H1 (cell line): ENCODE measurements at regions not wholly inside any gene's neighbourhood (a gene's known extent, or its start where the extent isn't known, plus 50 kb on each side); places are given as distances from the start of the nearest gene placed in this dataset.

Experiments used
- CTCF ChIA-PET: fragments of 300-600 bp; sonication (Branson Sonifier 250); formaldehyde crosslinking; loops from one replicate; lab custom pipeline; 2021; ENCODE audit not compliant: partially characterized antibody; lab: Charles Lee
- POLR2A ChIA-PET: fragments of 300-600 bp; sonication (Branson Sonifier 250); formaldehyde crosslinking; loops from one replicate; lab custom pipeline; 2021; ENCODE audit warnings: inconsistent platforms; ENCODE audit not compliant: partially characterized antibody; lab: Charles Lee
- DNase-seq, 2 experiments: peaks; one replicate each; pipeline versions ENCODE4 v3.0.0 to v3.0.0-alpha.2; 2010 to 2022; ENCODE audit warnings: low spot score in 2 of 2, low read depth in 1 of 2, mixed read lengths in 1 of 2
- FAIRE-seq: peaks from 2 replicates; lab custom pipeline; 2011; peaks lifted over from hg19 to GRCh38; lab: Jason Lieb, UNC
- H2AFZ ChIP-seq: 2 replicates; pipeline ENCODE4 v1.8.1; 2012; ENCODE audit warnings: low read length, inconsistent platforms
- H2AK5ac ChIP-seq: 2 replicates; pipeline ENCODE4 v1.6.1; 2013; ENCODE audit warnings: low read depth, low read length
- H2BK120ac ChIP-seq: replicated peaks from 2 replicates; pipeline ENCODE3; 2013; ENCODE audit warnings: low read depth, low read length, inconsistent platforms
- H2BK12ac ChIP-seq: 2 replicates; pipeline ENCODE4 v1.6.1; 2013; ENCODE audit warnings: low read depth, low read length
- H2BK15ac ChIP-seq: 2 replicates; pipeline ENCODE4 v1.6.1; 2013; ENCODE audit warnings: low read length
- H2BK20ac ChIP-seq: 2 replicates; pipeline ENCODE4 v1.6.1; 2013; ENCODE audit warnings: low read length
- H2BK5ac ChIP-seq: 2 replicates; pipeline ENCODE4 v1.6.1; 2013; ENCODE audit warnings: low read depth, low read length
- H3K14ac ChIP-seq: 2 replicates; pipeline ENCODE4 v1.6.1; 2013; ENCODE audit warnings: inconsistent platforms; ENCODE audit not compliant: insufficient read length
- H3K18ac ChIP-seq: 2 replicates; pipeline ENCODE4 v1.6.1; 2013; ENCODE audit warnings: low read length; ENCODE audit errors: extremely low read depth
- H3K23ac ChIP-seq: 2 replicates; pipeline ENCODE4 v1.6.1; 2013; ENCODE audit warnings: inconsistent platforms; ENCODE audit not compliant: insufficient read length
- H3K23me2 ChIP-seq: 2 replicates; pipeline ENCODE4 v1.6.1; 2013; ENCODE audit warnings: low read depth, low read length
- H3K27ac ChIP-seq: 2 replicates; pipeline ENCODE4 v1.6.1; 2011; ENCODE audit warnings: low read depth, low read length, inconsistent platforms
- H3K27me3 ChIP-seq, 4 experiments: replicated peaks in 1 of 4; 1 replicate in 1 of 4; 2 replicates in 3 of 4; pipeline versions ENCODE4 v1.6.1 to v1.8.1; 2011 to 2013; ENCODE audit warnings: low read length in 3 of 4, mild to moderate bottlenecking in 3 of 4, inconsistent platforms in 2 of 4, mixed read lengths in 2 of 4, moderate library complexity in 1 of 4; ENCODE audit not compliant: control insufficient read depth in 3 of 4, insufficient read depth in 3 of 4; ENCODE audit errors: extremely low read depth in 1 of 4
- H3K36me3 ChIP-seq, 4 experiments: 2 replicates each; pipeline versions ENCODE4 v1.6.1 to v1.8.1; 2011 to 2013; ENCODE audit warnings: mild to moderate bottlenecking in 4 of 4, low read length in 3 of 4, moderate library complexity in 2 of 4, control low read depth in 1 of 4, inconsistent platforms in 1 of 4; ENCODE audit not compliant: insufficient read depth in 4 of 4, control insufficient read depth in 2 of 4
- H3K4ac ChIP-seq: replicated peaks from 2 replicates; pipeline ENCODE3; 2013; ENCODE audit warnings: low read length, low read depth, mixed read lengths, inconsistent platforms; ENCODE audit not compliant: insufficient read length
- H3K4me1 ChIP-seq, 4 experiments: replicated peaks in 1 of 4; 1 replicate in 1 of 4; 2 replicates in 3 of 4; pipeline versions ENCODE4 v1.6.1 to v1.8.1; 2011 to 2013; ENCODE audit warnings: low read length in 3 of 4, inconsistent platforms in 2 of 4, mixed read lengths in 1 of 4; ENCODE audit not compliant: insufficient read depth in 4 of 4, control insufficient read depth in 3 of 4
- H3K4me2 ChIP-seq, 2 experiments: 2 replicates each; pipeline versions ENCODE4 v1.6.1 to v1.8.1; 2011 to 2013; ENCODE audit warnings: low read depth in 2 of 2, low read length in 2 of 2, control low read depth in 1 of 2, inconsistent platforms in 1 of 2, mild to moderate bottlenecking in 1 of 2; ENCODE audit not compliant: insufficient read depth in 1 of 2
- H3K4me3 ChIP-seq, 4 experiments: fragments of 200-600, 300-600 bp in 1 of 4; sonication (generic), shearing (Covaris generic), sonication (Bioruptor Twin) in 1 of 4; 2 replicates each; pipeline versions ENCODE4 v1.5.1 to v1.8.1; 2011 to 2016; ENCODE audit warnings: low read length in 4 of 4, low read depth in 3 of 4, control low read depth in 2 of 4, inconsistent platforms in 2 of 4, mild to moderate bottlenecking in 2 of 4, mixed read lengths in 1 of 4, moderate library complexity in 1 of 4; ENCODE audit not compliant: insufficient read depth in 2 of 4; ENCODE audit errors: extremely low read depth in 1 of 4
- H3K56ac ChIP-seq: replicated peaks from 2 replicates; pipeline ENCODE3; 2013; ENCODE audit warnings: low read depth, mild to moderate bottlenecking, mixed read lengths, low read length, inconsistent platforms; ENCODE audit not compliant: insufficient read length
- H3K79me1 ChIP-seq: 2 replicates; pipeline ENCODE4 v1.6.1; 2013; ENCODE audit warnings: low read depth, low read length, control low read depth
- H3K79me2 ChIP-seq, 2 experiments: 2 replicates each; pipeline versions ENCODE4 v1.6.1 to v1.8.1; 2012 to 2013; ENCODE audit warnings: low read length in 2 of 2, mild to moderate bottlenecking in 2 of 2, inconsistent platforms in 1 of 2; ENCODE audit not compliant: insufficient read depth in 2 of 2, control insufficient read depth in 1 of 2
- H3K9ac ChIP-seq, 4 experiments: replicated peaks in 1 of 4; 1 replicate in 1 of 4; 2 replicates in 3 of 4; pipeline versions ENCODE4 v1.6.1 to v1.8.1; 2011 to 2013; ENCODE audit warnings: low read depth in 3 of 4, low read length in 3 of 4, control low read depth in 2 of 4, mild to moderate bottlenecking in 2 of 4, moderate library complexity in 2 of 4, inconsistent platforms in 1 of 4; ENCODE audit errors: extremely low read depth in 1 of 4
- H3K9me3 ChIP-seq, 2 experiments: 2 replicates each; pipeline versions ENCODE4 v1.6.1 to v1.8.1; 2012 to 2013; ENCODE audit warnings: mild to moderate bottlenecking in 2 of 2, moderate library complexity in 2 of 2, control low read depth in 1 of 2, inconsistent platforms in 1 of 2, low read depth in 1 of 2, low read length in 1 of 2, mixed read lengths in 1 of 2; ENCODE audit not compliant: insufficient read depth in 2 of 2
- H4K20me1 ChIP-seq, 2 experiments: replicated peaks in 1 of 2; 2 replicates each; pipeline versions ENCODE3 to v1.8.1; 2011 to 2013; ENCODE audit warnings: inconsistent platforms in 2 of 2, low read length in 2 of 2, mild to moderate bottlenecking in 1 of 2; ENCODE audit not compliant: insufficient read depth in 2 of 2, control insufficient read depth in 1 of 2
- H4K5ac ChIP-seq: 2 replicates; pipeline ENCODE4 v1.6.1; 2013; ENCODE audit warnings: low read length, low read depth, mixed read lengths, inconsistent platforms; ENCODE audit not compliant: insufficient read length
- H4K8ac ChIP-seq: 2 replicates; pipeline ENCODE4 v1.8.0; 2013; ENCODE audit warnings: mild to moderate bottlenecking, moderate library complexity, low read length, inconsistent platforms; ENCODE audit not compliant: insufficient read depth; ENCODE audit errors: extremely low read depth
- H4K91ac ChIP-seq: replicated peaks from 2 replicates; pipeline ENCODE3; 2013; ENCODE audit warnings: low read length, mixed read lengths, inconsistent platforms; ENCODE audit not compliant: insufficient read length
- ASH2L ChIP-seq: fragments of 200-600, 300-600 bp; sonication (generic); IDR thresholded peaks from one replicate; pipeline ENCODE4 v1.7.1; 2017; ENCODE audit warnings: low read length
- CBX5 ChIP-seq: fragments of 300-800, 300-1000 bp; sonication (generic); IDR thresholded peaks from 2 replicates; pipeline ENCODE4 v1.7.1; 2016; ENCODE audit warnings: antibody characterized with exemption, low read length, low read depth
- CHD2 ChIP-seq: IDR thresholded peaks from 2 replicates; pipeline ENCODE4 v1.6.1; 2012; ENCODE audit warnings: low read length, improper control_type of control experiment
- KDM1A ChIP-seq: fragments of 200-600, 300-600 bp; sonication (generic); IDR thresholded peaks from 2 replicates; pipeline ENCODE4 v1.7.1; 2016; ENCODE audit warnings: mild to moderate bottlenecking, low read length, borderline replicate concordance
- KDM5A ChIP-seq: fragments of 200-600 bp; IDR thresholded peaks from 2 replicates; pipeline ENCODE4 v1.7.1; 2012; ENCODE audit warnings: mild to moderate bottlenecking, low read length, inconsistent platforms, mixed read lengths
- MAX ChIP-seq: IDR thresholded peaks from 2 replicates; pipeline ENCODE4 v1.6.1; 2012; ENCODE audit warnings: inconsistent platforms
- POU5F1 ChIP-seq: IDR thresholded peaks from 2 replicates; pipeline ENCODE4 v1.6.1; 2011; ENCODE audit warnings: low read depth, mild to moderate bottlenecking, low read length, moderate library complexity
- RAD21 ChIP-seq, 2 experiments: IDR thresholded peaks in 1 of 2; conservative IDR thresholded peaks in 1 of 2; 2 replicates each; pipeline ENCODE4 v1.6.1; 2011; ENCODE audit warnings: low read depth in 2 of 2, low read length in 2 of 2, improper control_type of control experiment in 1 of 2, inconsistent platforms in 1 of 2, mild to moderate bottlenecking in 1 of 2, moderate library complexity in 1 of 2
- SIRT6 ChIP-seq: IDR thresholded peaks from one replicate; pipeline ENCODE4 v1.7.1; 2012; ENCODE audit warnings: low read length, inconsistent platforms
- SP2 ChIP-seq: IDR thresholded peaks from 2 replicates; pipeline ENCODE4 v1.6.1; 2012; ENCODE audit warnings: mild to moderate bottlenecking, low read length, inconsistent platforms
- TAF7 ChIP-seq: optimal IDR thresholded peaks from 2 replicates; pipeline ENCODE3; 2011; ENCODE audit warnings: low read depth, mild to moderate bottlenecking, inconsistent platforms, low read length, moderate library complexity, borderline replicate concordance
- TCF12 ChIP-seq: IDR thresholded peaks from 2 replicates; pipeline ENCODE4 v1.6.1; 2011; ENCODE audit warnings: low read depth, mild to moderate bottlenecking, low read length
- YY1 ChIP-seq: IDR thresholded peaks from 2 replicates; pipeline ENCODE4 v1.6.1; 2011; ENCODE audit warnings: low read depth, mild to moderate bottlenecking, low read length
- WGBS, 2 experiments: shearing (Covaris generic) in 1 of 2; methylation state at CpG; one replicate each; pipeline versions ENCODE4 v1.1.6 to v1.1.7; 2013 to 2015; ENCODE audit warnings: low lambda C conversion rate in 2 of 2, mixed read lengths in 2 of 2, inconsistent platforms in 1 of 2, low coverage in 1 of 2, missing lambda C conversion rate in 1 of 2; ENCODE audit not compliant: insufficient replicate concordance in 2 of 2, insufficient coverage in 1 of 2, insufficient read length in 1 of 2; ENCODE audit errors: extremely low coverage in 1 of 2, missing lambda C conversion rate in 1 of 2; 5-methylcytosine and 5-hydroxymethylcytosine counted together

- no peak overlapping the region for H2AFZ ChIP-seq
- no peaks in the 10 kb centered on the region for H3K79me2 ChIP-seq
- no peak for TF ChIP-seq SIRT6
- TF ChIP-seq MAX, result no peak
- no peak for TF ChIP-seq CHD2
- no peak for TF ChIP-seq TAF7
- TF ChIP-seq POU5F1, result no peak
- TF ChIP-seq RAD21 (IDR thresholded peaks at IDR 0.05 in 1 of 2, conservative IDR thresholded peaks at IDR 0.05 in 1 of 2; ENCODE audit: low read depth in 2 of 2, low read length in 2 of 2), result no peak
- TF ChIP-seq ASH2L, result no peak
- TF ChIP-seq KDM5A, result no peak
- no peak for TF ChIP-seq CBX5
- TF ChIP-seq SP2, result no peak
- TF ChIP-seq KDM1A, result no peak
- TF ChIP-seq YY1, result no peak
- no peak for TF ChIP-seq TCF12
- TF ChIP-seq, all 59 proteins: peak for 0
- H4K8ac ChIP-seq, result no peak overlapping the region
- H3K36me3 ChIP-seq, result no peaks in the 10 kb centered on the region
- H3K9me3 ChIP-seq, result no peaks in the 10 kb centered on the region
- H3K56ac ChIP-seq, result no peak overlapping the region
- no peak overlapping the region for H2BK12ac ChIP-seq
- H4K20me1 ChIP-seq, result no peaks in the 10 kb centered on the region
- no peak overlapping the region for H4K91ac ChIP-seq
- CTCF ChIA-PET, result interaction anchor here (1.2 kb wide), 1 partner anchor 19 kb away, joined by 4 read pairs; no protein-coding TSS in a partner anchor
- no peak overlapping the region for H3K4me3 ChIP-seq
- H3K27me3 ChIP-seq, result no peaks in the 10 kb centered on the region
- no peak overlapping the region for H3K27ac ChIP-seq
- H3K9ac ChIP-seq, result no peak overlapping the region
- H2BK20ac ChIP-seq, result no peak overlapping the region
- 84% methylated on average over 2 of the region's 2 CpGs; no CpG with 5 or more reads in 1 of the 2 experiments for WGBS, 2 experiments
- H2BK120ac ChIP-seq, result no peak overlapping the region
- H2AK5ac ChIP-seq, result no peak overlapping the region
- no peak overlapping the region for H3K14ac ChIP-seq
- no peaks in the 10 kb centered on the region for H3K79me1 ChIP-seq
- DNase-seq, result no peak
- H3K4ac ChIP-seq, result no peak overlapping the region
- H3K23ac ChIP-seq, result no peak overlapping the region
- FAIRE-seq, result no peak
- no peak overlapping the region for H3K18ac ChIP-seq
- H3K4me1 ChIP-seq, result no peaks in the 10 kb centered on the region
- H3K23me2 ChIP-seq, result no peaks in the 10 kb centered on the region
- H2BK15ac ChIP-seq, result no peak overlapping the region
- no peak overlapping the region for H3K4me2 ChIP-seq
- no peak overlapping the region for H2BK5ac ChIP-seq
- H4K5ac ChIP-seq, result no peak overlapping the region
- POLR2A ChIA-PET, result no interaction called here
Measured at GRCh38 chr10:91571671-91572070, 61.2 kb downstream of the PPP1R3C start.
